ENCODE measurements at regions not wholly inside any gene's neighbourhood (a gene's known extent, or its start where the extent isn't known, plus 50 kb on each side); places are given as distances from the start of the nearest gene placed in this dataset.

DNA sequence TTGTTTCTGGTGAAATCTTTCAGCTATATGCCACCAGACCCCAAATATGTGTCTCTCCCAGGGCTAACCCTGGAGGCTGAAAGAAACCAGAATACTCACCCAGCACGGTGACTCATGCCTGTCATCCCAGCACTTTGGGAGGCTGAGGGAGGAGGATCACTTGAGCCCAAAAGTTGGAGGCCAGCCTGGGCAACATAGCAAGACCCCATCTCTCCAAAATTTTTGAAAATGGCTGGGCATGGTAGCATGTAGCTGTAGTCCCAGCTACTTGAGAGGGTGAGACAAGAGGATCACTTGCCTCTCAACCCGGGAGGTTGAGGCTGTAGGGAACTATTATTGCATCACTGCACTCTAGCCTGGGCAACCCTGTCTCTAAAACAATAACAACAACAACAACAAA, 76.1 kb upstream of the UQCRFS1 start:
- Histone ChIP-seq H3K27me3 (ENCODE audit: low read depth, low read length) (peaks cover 27% of the 10 kb centered on the region), H3K79me2 (ENCODE audit: low read length) (no peaks in the 10 kb centered on the region), H3K4me2 (ENCODE audit: low read length) (no peak overlapping the region), H3K27ac (ENCODE audit: low read length) (no peak overlapping the region), H2AFZ (ENCODE audit: low read depth, low read length) (no peak overlapping the region), H3K9ac (ENCODE audit: low read length) (no peak overlapping the region), H3K9me3 (ENCODE audit: insufficient read depth, low read length) (no peaks in the 10 kb centered on the region), H4K20me1 (ENCODE audit: insufficient read depth, low read length) (no peaks in the 10 kb centered on the region), H3K4me3 (ENCODE audit: low read length) (no peak overlapping the region), H3K36me3 (replicated peaks; ENCODE audit: low read depth, low read length) (no peaks in the 10 kb centered on the region), H3K4me1 (ENCODE audit: low read length) (no peaks in the 10 kb centered on the region)
- no peak for TF ChIP-seq EZH2phosphoT487 (IDR thresholded peaks at IDR 0.05; ENCODE audit: low read depth)
- TF ChIP-seq, protein P1, sequence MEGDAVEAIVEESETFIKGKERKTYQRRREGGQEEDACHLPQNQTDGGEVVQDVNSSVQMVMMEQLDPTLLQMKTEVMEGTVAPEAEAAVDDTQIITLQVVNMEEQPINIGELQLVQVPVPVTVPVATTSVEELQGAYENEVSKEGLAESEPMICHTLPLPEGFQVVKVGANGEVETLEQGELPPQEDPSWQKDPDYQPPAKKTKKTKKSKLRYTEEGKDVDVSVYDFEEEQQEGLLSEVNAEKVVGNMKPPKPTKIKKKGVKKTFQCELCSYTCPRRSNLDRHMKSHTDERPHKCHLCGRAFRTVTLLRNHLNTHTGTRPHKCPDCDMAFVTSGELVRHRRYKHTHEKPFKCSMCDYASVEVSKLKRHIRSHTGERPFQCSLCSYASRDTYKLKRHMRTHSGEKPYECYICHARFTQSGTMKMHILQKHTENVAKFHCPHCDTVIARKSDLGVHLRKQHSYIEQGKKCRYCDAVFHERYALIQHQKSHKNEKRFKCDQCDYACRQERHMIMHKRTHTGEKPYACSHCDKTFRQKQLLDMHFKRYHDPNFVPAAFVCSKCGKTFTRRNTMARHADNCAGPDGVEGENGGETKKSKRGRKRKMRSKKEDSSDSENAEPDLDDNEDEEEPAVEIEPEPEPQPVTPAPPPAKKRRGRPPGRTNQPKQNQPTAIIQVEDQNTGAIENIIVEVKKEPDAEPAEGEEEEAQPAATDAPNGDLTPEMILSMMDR (IDR thresholded peaks at IDR 0.05; ENCODE audit: low read depth, low read length): no peak

DNA sequence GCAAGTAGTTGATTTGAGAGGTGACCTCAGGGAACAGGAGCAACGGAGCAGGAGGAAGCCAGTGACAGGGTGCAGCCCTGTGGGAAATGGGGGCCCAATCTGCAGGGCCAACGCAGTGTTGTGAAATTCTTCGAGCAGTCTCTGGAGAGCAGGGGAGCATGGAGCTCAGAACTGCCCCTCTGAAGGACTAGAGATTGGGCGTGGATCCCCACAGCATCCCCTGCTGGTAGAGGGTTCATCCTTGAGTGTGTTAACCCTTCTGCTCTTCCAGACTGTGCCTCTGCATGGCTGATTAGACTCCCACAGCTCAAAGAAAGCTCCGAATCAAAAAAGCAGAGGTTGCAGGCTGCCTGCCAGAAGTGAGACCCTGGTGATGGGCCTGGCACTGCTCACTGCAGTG, 77.9 kb upstream of the UQCRFS1 start:
- no peak overlapping the region for H2AFZ ChIP-seq (ENCODE audit: low read depth, low read length)
- no peak overlapping the region for H3K27ac ChIP-seq (ENCODE audit: low read length)
- no peaks in the 10 kb centered on the region for H3K4me1 ChIP-seq (ENCODE audit: low read length)

DNA sequence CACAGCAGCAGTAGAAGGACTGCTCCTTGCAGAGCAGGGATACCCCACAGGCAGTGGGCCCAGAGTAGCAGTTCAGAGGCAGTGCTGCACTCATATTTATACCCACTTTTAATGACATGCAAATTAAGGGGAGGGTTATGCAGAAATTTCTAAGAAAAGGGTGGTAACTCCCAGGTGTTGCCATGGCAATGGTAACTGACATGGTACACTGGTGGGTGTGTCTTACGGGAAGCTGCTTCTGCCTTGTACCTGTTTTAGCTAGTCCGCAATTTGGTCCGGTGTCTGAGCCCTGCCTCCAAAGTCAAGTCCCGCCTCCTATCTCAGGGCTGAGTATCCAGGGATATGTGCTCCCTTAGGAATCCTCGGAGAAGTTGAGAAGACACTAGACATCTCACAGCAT, 79.2 kb upstream of the UQCRFS1 start:
- no peaks in the 10 kb centered on the region for H3K4me1 ChIP-seq (ENCODE audit: low read length)
- H3K9ac ChIP-seq (ENCODE audit: low read length): no peak overlapping the region
- no peaks in the 10 kb centered on the region for H3K9me3 ChIP-seq (ENCODE audit: insufficient read depth, low read length)
- H3K4me2 ChIP-seq (ENCODE audit: low read length): no peak overlapping the region
- no peak overlapping the region for H2AFZ ChIP-seq (ENCODE audit: low read depth, low read length)
- H3K4me3 ChIP-seq (ENCODE audit: low read length): no peak overlapping the region
- no peaks in the 10 kb centered on the region for H3K79me2 ChIP-seq (ENCODE audit: low read length)
- H3K27ac ChIP-seq (ENCODE audit: low read length): no peak overlapping the region
- no peaks in the 10 kb centered on the region for H4K20me1 ChIP-seq (ENCODE audit: insufficient read depth, low read length)
- H3K36me3 ChIP-seq (replicated peaks; ENCODE audit: low read depth, low read length): no peaks in the 10 kb centered on the region
- peaks cover 12% of the 10 kb centered on the region for H3K27me3 ChIP-seq (ENCODE audit: low read depth, low read length)
- TF ChIP-seq, protein P1 (IDR thresholded peaks at IDR 0.05; ENCODE audit: low read depth, low read length): no peak
- no peak for TF ChIP-seq EZH2phosphoT487 (IDR thresholded peaks at IDR 0.05; ENCODE audit: low read depth)

More for the DNA sequence above, 77.9 kb upstream of the UQCRFS1 start:
- Histone ChIP-seq H3K4me3 (ENCODE audit: low read length) (no peak overlapping the region), H3K27me3 (ENCODE audit: low read depth, low read length) (peaks cover 15% of the 10 kb centered on the region), H3K4me2 (ENCODE audit: low read length) (no peak overlapping the region), H4K20me1 (ENCODE audit: insufficient read depth, low read length) (no peaks in the 10 kb centered on the region), H3K9me3 (ENCODE audit: insufficient read depth, low read length) (no peaks in the 10 kb centered on the region), H3K36me3 (replicated peaks; ENCODE audit: low read depth, low read length) (no peaks in the 10 kb centered on the region), H3K9ac (ENCODE audit: low read length) (no peak overlapping the region), H3K79me2 (ENCODE audit: low read length) (no peaks in the 10 kb centered on the region)
- TF ChIP-seq EZH2phosphoT487 (IDR thresholded peaks at IDR 0.05; ENCODE audit: low read depth): no peak
- TF ChIP-seq, protein P1 (IDR thresholded peaks at IDR 0.05; ENCODE audit: low read depth, low read length): no peak

DNA sequence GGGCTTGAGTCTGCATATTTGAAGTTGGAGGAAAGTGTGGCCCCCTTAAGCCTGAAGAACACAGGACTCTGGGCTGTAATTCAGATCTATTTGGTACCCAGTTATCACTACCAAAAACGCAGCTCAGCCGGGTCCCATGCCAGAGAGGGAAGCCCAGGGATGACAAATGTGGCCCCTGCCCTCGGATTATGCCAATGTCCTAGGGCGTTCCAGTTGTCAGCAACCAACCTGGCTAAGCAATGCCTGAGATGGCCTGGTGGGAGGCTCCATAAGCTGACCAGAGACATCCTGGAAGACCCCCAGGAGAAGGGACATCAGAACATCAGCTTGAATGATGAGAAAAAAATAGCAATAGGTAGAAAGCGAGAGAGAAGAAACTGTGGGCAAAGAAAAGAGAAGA, 79.6 kb upstream of the UQCRFS1 start:
- Histone ChIP-seq H2AFZ (ENCODE audit: low read depth, low read length) (no peak overlapping the region), H3K9me3 (ENCODE audit: insufficient read depth, low read length) (no peaks in the 10 kb centered on the region), H3K27me3 (ENCODE audit: low read depth, low read length) (peaks cover 8% of the 10 kb centered on the region; the same call in 1 of the 2 replicates), H3K36me3 (replicated peaks; ENCODE audit: low read depth, low read length) (no peaks in the 10 kb centered on the region), H3K27ac (ENCODE audit: low read length) (no peak overlapping the region), H3K4me2 (ENCODE audit: low read length) (no peak overlapping the region), H3K9ac (ENCODE audit: low read length) (no peak overlapping the region), H3K4me3 (ENCODE audit: low read length) (no peak overlapping the region), H3K4me1 (ENCODE audit: low read length) (no peaks in the 10 kb centered on the region), H3K79me2 (ENCODE audit: low read length) (no peaks in the 10 kb centered on the region), H4K20me1 (ENCODE audit: insufficient read depth, low read length) (no peaks in the 10 kb centered on the region)
- TF ChIP-seq, protein P1 (IDR thresholded peaks at IDR 0.05; ENCODE audit: low read depth, low read length): no peak
- no peak for TF ChIP-seq EZH2phosphoT487 (IDR thresholded peaks at IDR 0.05; ENCODE audit: low read depth)
